ENCODE measurements at regions not wholly inside any gene's neighbourhood (a gene's known extent, or its start where the extent isn't known, plus 50 kb on each side); places are given as distances from the start of the nearest gene placed in this dataset.

DNA sequence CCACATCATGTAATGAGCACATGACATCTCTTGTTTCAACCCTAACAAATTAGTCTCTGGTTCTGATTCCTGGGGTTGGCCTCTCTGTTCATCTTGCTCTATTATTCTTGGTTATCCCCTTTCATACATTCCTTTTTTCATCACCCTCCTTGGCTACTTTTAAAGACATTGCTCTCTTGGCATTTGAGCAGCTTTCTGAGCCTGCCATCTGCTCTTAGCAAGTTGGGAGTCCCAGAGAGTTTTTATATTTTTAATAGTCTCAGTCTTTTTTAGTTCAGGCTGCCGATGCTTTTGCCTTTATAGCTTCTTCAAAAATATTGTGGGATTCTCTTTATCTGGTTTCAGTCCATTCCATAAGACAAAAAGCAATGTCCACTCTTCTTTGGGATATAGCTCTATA, 1270.9 kb downstream of the ADGRL3 start:
- Histone ChIP-seq H3K36me3 (ENCODE audit: control insufficient read depth, insufficient read depth, low read length) (no peaks in the 10 kb centered on the region), H3K4me3 (ENCODE audit: low read length) (no peak overlapping the region), H3K27ac (ENCODE audit: low read length) (no peak overlapping the region), H3K9me3 (ENCODE audit: control insufficient read depth, low read depth, low read length) (no peaks in the 10 kb centered on the region), H3K27me3 (ENCODE audit: control insufficient read depth, insufficient read depth, low read length) (no peaks in the 10 kb centered on the region), H3K4me1 (ENCODE audit: control insufficient read depth, insufficient read depth, low read length) (no peaks in the 10 kb centered on the region)
- WGBS (ENCODE audit: insufficient coverage, low lambda C conversion rate) = 100% methylated on average over 1 of the region's 1 CpG
- no peak for DNase-seq

- WGBS (ENCODE audit: insufficient coverage, low lambda C conversion rate) = 100% methylated on average over 2 of the region's 13 CpGs
Measured at GRCh38 chr4:62470421-62470983, 1270.4 kb downstream of the ADGRL3 start.

GRCh38 chr4:62470020-62470419, 1269.9 kb downstream of the ADGRL3 start:
- Histone ChIP-seq H3K27me3 (ENCODE audit: control insufficient read depth, insufficient read depth, low read length) (no peaks in the 10 kb centered on the region), H3K9me3 (ENCODE audit: control insufficient read depth, low read depth, low read length) (no peaks in the 10 kb centered on the region), H3K27ac (ENCODE audit: low read length) (no peak overlapping the region), H3K4me3 (ENCODE audit: low read length) (no peak overlapping the region), H3K36me3 (ENCODE audit: control insufficient read depth, insufficient read depth, low read length) (no peaks in the 10 kb centered on the region), H3K4me1 (ENCODE audit: control insufficient read depth, insufficient read depth, low read length) (no peaks in the 10 kb centered on the region)
- DNase-seq = no peak
- 90% methylated on average over 2 of the region's 6 CpGs for WGBS (ENCODE audit: insufficient coverage, low lambda C conversion rate)

More at GRCh38 chr4:62470421-62470983, 1270.4 kb downstream of the ADGRL3 start:
- no peaks in the 10 kb centered on the region for H3K4me1 ChIP-seq (ENCODE audit: control insufficient read depth, insufficient read depth, low read length)
- H3K9me3 ChIP-seq (ENCODE audit: control insufficient read depth, low read depth, low read length) = no peaks in the 10 kb centered on the region
- no peak overlapping the region for H3K4me3 ChIP-seq (ENCODE audit: low read length)
- no peak overlapping the region for H3K27ac ChIP-seq (ENCODE audit: low read length)
- no peaks in the 10 kb centered on the region for H3K36me3 ChIP-seq (ENCODE audit: control insufficient read depth, insufficient read depth, low read length)
- DNase-seq = no peak
- no peaks in the 10 kb centered on the region for H3K27me3 ChIP-seq (ENCODE audit: control insufficient read depth, insufficient read depth, low read length)

- no peak for DNase-seq
- H3K4me3 ChIP-seq (ENCODE audit: low read length) = no peak overlapping the region
- no peaks in the 10 kb centered on the region for H3K36me3 ChIP-seq (ENCODE audit: control insufficient read depth, insufficient read depth, low read length)
- H3K4me1 ChIP-seq (ENCODE audit: control insufficient read depth, insufficient read depth, low read length) = no peaks in the 10 kb centered on the region
- H3K27me3 ChIP-seq (ENCODE audit: control insufficient read depth, insufficient read depth, low read length) = no peaks in the 10 kb centered on the region
- no peak overlapping the region for H3K27ac ChIP-seq (ENCODE audit: low read length)
- no peaks in the 10 kb centered on the region for H3K9me3 ChIP-seq (ENCODE audit: control insufficient read depth, low read depth, low read length)
Measured at GRCh38 chr4:62461961-62462360, 1261.8 kb downstream of the ADGRL3 start.

DNA sequence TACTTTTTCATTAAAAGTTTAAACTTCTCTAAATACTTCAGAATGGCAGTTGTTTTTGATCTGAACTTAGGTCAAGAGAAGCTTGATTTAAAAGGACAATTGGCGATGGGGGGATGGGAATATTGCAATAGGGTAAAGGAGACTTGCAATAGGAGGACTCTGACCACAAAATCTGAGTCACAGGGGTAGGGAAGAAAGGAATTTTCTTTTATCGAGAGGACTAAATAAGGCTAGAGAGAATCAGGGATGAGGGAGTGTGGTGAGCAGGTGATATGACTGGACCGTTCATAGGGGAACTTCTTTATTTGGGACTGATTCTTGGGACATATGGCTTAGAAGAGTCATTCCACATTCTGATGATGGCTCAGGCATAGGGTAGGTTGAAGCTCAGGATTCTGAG, 1260.2 kb downstream of the ADGRL3 start:
- WGBS (ENCODE audit: insufficient coverage, low lambda C conversion rate) = 25% methylated on average over 1 of the region's 3 CpGs
- no peak for DNase-seq
- Histone ChIP-seq H3K9me3 (ENCODE audit: control insufficient read depth, low read depth, low read length) (no peaks in the 10 kb centered on the region), H3K27me3 (ENCODE audit: control insufficient read depth, insufficient read depth, low read length) (no peaks in the 10 kb centered on the region), H3K27ac (ENCODE audit: low read length) (no peak overlapping the region), H3K4me1 (ENCODE audit: control insufficient read depth, insufficient read depth, low read length) (no peaks in the 10 kb centered on the region), H3K4me3 (ENCODE audit: low read length) (no peak overlapping the region), H3K36me3 (ENCODE audit: control insufficient read depth, insufficient read depth, low read length) (no peaks in the 10 kb centered on the region)

- H3K4me1 ChIP-seq (ENCODE audit: control insufficient read depth, insufficient read depth, low read length) = no peaks in the 10 kb centered on the region
- no peak for DNase-seq
- H3K9me3 ChIP-seq (ENCODE audit: control insufficient read depth, low read depth, low read length) = no peaks in the 10 kb centered on the region
- H3K4me3 ChIP-seq (ENCODE audit: low read length) = no peak overlapping the region
- no peaks in the 10 kb centered on the region for H3K27me3 ChIP-seq (ENCODE audit: control insufficient read depth, insufficient read depth, low read length)
- WGBS (ENCODE audit: insufficient coverage, low lambda C conversion rate) = 39% methylated on average over 2 of the region's 5 CpGs
- no peak overlapping the region for H3K27ac ChIP-seq (ENCODE audit: low read length)
- H3K36me3 ChIP-seq (ENCODE audit: control insufficient read depth, insufficient read depth, low read length) = no peaks in the 10 kb centered on the region
Measured at GRCh38 chr4:62457356-62457755, 1257.2 kb downstream of the ADGRL3 start.

GRCh38 chr4:62455871-62456270, 1255.7 kb downstream of the ADGRL3 start:
- Histone ChIP-seq H3K36me3 (ENCODE audit: control insufficient read depth, insufficient read depth, low read length) (no peaks in the 10 kb centered on the region), H3K27me3 (ENCODE audit: control insufficient read depth, insufficient read depth, low read length) (no peaks in the 10 kb centered on the region), H3K4me1 (ENCODE audit: control insufficient read depth, insufficient read depth, low read length) (no peaks in the 10 kb centered on the region), H3K9me3 (ENCODE audit: control insufficient read depth, low read depth, low read length) (no peaks in the 10 kb centered on the region), H3K4me3 (ENCODE audit: low read length) (no peak overlapping the region), H3K27ac (ENCODE audit: low read length) (no peak overlapping the region)
- DNase-seq = no peak

DNA sequence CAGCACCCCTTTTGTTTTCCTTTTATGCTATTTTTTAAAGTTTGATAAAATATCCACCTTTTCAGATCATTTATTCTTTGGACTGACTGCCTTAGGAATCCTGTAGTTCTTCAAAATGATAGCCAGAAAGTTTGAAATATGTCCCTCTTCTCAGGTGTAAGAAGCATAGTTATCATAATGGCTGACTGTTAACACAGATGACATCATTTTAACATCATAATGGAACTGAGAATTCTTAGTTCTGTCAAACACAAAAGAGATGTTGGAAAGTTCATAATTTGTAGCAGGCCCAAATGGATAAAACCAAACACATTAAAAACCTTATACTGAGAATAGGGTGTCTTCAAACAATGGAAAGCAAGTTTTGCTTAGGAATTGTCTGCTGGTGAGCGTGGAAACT, 1254.4 kb downstream of the ADGRL3 start:
- H3K27ac ChIP-seq (ENCODE audit: low read length) = no peak overlapping the region
- H3K4me3 ChIP-seq (ENCODE audit: low read length) = no peak overlapping the region
- DNase-seq = no peak
- H3K27me3 ChIP-seq (ENCODE audit: control insufficient read depth, insufficient read depth, low read length) = no peaks in the 10 kb centered on the region
- no peaks in the 10 kb centered on the region for H3K4me1 ChIP-seq (ENCODE audit: control insufficient read depth, insufficient read depth, low read length)
- H3K9me3 ChIP-seq (ENCODE audit: control insufficient read depth, low read depth, low read length) = no peaks in the 10 kb centered on the region
- WGBS (ENCODE audit: insufficient coverage, low lambda C conversion rate) = no CpG with 5 or more reads among the region's 1 CpG
- H3K36me3 ChIP-seq (ENCODE audit: control insufficient read depth, insufficient read depth, low read length) = no peaks in the 10 kb centered on the region

DNA sequence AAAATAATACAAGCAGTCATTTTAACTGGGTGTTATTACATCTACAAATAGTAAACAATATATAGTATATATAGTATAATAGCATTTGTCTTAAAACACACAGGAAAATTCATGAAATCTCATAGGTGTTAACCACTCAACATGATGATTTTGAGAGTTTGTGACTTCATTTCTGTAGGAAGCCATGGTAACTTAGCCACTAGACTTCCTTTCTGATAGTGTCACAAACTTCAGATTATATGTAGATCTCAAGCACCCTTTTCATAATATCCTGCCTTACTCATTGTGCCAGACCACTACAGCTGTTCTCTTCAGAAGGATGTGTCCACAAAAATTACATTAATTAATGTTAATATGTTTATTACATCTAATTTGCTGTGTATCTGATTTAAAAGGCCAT, 1250.6 kb downstream of the ADGRL3 start:
- Histone ChIP-seq H3K27me3 (ENCODE audit: control insufficient read depth, insufficient read depth, low read length) (no peaks in the 10 kb centered on the region), H3K9me3 (ENCODE audit: control insufficient read depth, low read depth, low read length) (no peaks in the 10 kb centered on the region), H3K36me3 (ENCODE audit: control insufficient read depth, insufficient read depth, low read length) (no peaks in the 10 kb centered on the region), H3K4me3 (ENCODE audit: low read length) (no peak overlapping the region), H3K4me1 (ENCODE audit: control insufficient read depth, insufficient read depth, low read length) (no peaks in the 10 kb centered on the region), H3K27ac (ENCODE audit: low read length) (no peak overlapping the region)
- no peak for DNase-seq

DNA sequence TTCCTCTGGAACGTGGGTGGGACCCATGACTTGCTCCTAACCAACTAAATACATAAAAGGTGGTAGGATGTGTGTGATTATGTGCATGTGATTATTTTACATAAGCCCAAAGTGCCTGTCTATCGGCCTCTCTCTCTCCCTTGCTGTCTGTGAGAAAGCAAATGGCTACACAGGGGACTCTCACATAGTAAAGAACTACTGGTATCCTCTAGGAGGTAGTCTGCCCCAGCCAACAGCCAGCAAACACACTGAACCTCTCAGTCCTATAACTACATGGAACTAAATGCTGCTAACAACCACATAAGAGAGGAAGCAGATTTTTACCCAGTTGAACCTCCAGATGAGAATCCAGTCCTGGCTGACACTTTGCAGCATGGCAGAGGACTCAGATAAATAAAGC, 1249.4 kb downstream of the ADGRL3 start:
- Histone ChIP-seq H3K27me3 (ENCODE audit: control insufficient read depth, insufficient read depth, low read length) (no peaks in the 10 kb centered on the region), H3K27ac (ENCODE audit: low read length) (no peak overlapping the region), H3K4me1 (ENCODE audit: control insufficient read depth, insufficient read depth, low read length) (no peaks in the 10 kb centered on the region), H3K9me3 (ENCODE audit: control insufficient read depth, low read depth, low read length) (peaks cover under 1% of the 10 kb centered on the region), H3K36me3 (ENCODE audit: control insufficient read depth, insufficient read depth, low read length) (no peaks in the 10 kb centered on the region), H3K4me3 (ENCODE audit: low read length) (no peak overlapping the region)
- DNase-seq = no peak
- no CpG with 5 or more reads among the region's 2 CpGs for WGBS (ENCODE audit: insufficient coverage, low lambda C conversion rate)

DNA sequence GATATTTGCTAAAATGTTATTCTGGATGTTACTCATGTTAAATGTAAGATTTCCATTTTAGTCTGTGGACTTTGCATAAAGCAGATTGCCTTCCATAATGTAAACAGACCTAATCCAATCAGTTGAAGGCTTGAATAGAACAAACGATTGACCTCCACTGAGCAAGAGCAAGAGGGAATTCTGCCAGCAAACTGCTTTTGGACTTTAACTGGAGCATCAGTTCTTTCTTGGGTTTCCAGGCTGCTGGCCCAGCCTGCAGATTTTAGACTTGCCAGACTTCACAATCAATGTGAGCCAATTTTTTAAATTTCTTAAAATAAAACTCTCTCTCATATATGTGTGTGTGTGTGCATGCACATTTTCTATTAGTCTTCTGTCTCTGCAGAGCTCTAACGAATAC, 1248.8 kb downstream of the ADGRL3 start:
- Histone ChIP-seq H3K4me3 (ENCODE audit: low read length) (no peak overlapping the region), H3K27ac (ENCODE audit: low read length) (no peak overlapping the region), H3K36me3 (ENCODE audit: control insufficient read depth, insufficient read depth, low read length) (no peaks in the 10 kb centered on the region), H3K4me1 (ENCODE audit: control insufficient read depth, insufficient read depth, low read length) (no peaks in the 10 kb centered on the region), H3K9me3 (ENCODE audit: control insufficient read depth, low read depth, low read length) (peaks cover 4% of the 10 kb centered on the region), H3K27me3 (ENCODE audit: control insufficient read depth, insufficient read depth, low read length) (no peaks in the 10 kb centered on the region)
- WGBS (ENCODE audit: insufficient coverage, low lambda C conversion rate) = 30% methylated on average over 2 of the region's 2 CpGs
- no peak for DNase-seq
